HepG2 (cell line): ENCODE measurements at regions not wholly inside any gene's neighbourhood (a gene's known extent, or its start where the extent isn't known, plus 50 kb on each side); places are given as distances from the start of the nearest gene placed in this dataset.

Source experiments
- ATAC-seq: fragments of 200-7000 bp; cut with Tn5 transposase; 3 replicates; pipeline ENCODE4 v1.9.1; 2020; ENCODE audit warnings: mild to moderate bottlenecking, moderate library complexity
- BruUV-seq: library from RNA; stranded (reverse); fragments of 400-500 nt; replicated peaks from 2 replicates; lab custom pipeline; 2021; lab: Mats Ljungman, UMichigan
- CTCF ChIA-PET: fragments of 300-600 bp; formaldehyde crosslinking; extraction: SDS; loops from one replicate; lab custom pipeline; 2021; ENCODE audit warnings: low total read pairs, inconsistent platforms, low intra/inter-chr PET ratio; lab: Yijun Ruan, JAX
- POLR2A ChIA-PET: fragments of 350-600 bp; sonication (Branson Sonifier 250); formaldehyde crosslinking; loops from one replicate; lab custom pipeline; 2020; ENCODE audit warnings: antibody characterized with exemption, inconsistent platforms; lab: Yijun Ruan, JAX
- DNase-seq: peaks from one replicate; pipeline ENCODE4 v3.0.0-alpha.2; 2015; ENCODE audit warnings: low spot score
- FAIRE-seq: peaks from 3 replicates; lab custom pipeline; 2011; peaks lifted over from hg19 to GRCh38; lab: Jason Lieb, UNC
- H2AFZ ChIP-seq: one replicate; pipeline ENCODE4 v1.6.1; 2011; ENCODE audit warnings: low read length, inconsistent platforms
- H3K27ac ChIP-seq: fragments of 300-600 bp; 3 replicates; pipeline ENCODE4 v1.8.0; 2011; ENCODE audit warnings: mixed run types, mild to moderate bottlenecking, mixed read lengths, low read length, inconsistent platforms; ENCODE audit not compliant: insufficient read depth; ENCODE audit errors: extremely low read length
- H3K27me3 ChIP-seq, 2 experiments: fragments of 200-600 bp in 1 of 2; 2 replicates in 1 of 2; 3 replicates in 1 of 2; pipeline versions ENCODE4 v1.6.0 to v1.8.0; 2011; ENCODE audit warnings: low read length in 2 of 2, mild to moderate bottlenecking in 2 of 2, moderate library complexity in 2 of 2, inconsistent platforms in 1 of 2; ENCODE audit not compliant: insufficient read depth in 2 of 2, control insufficient read depth in 1 of 2
- H3K36me3 ChIP-seq, 2 experiments: fragments of 200-600 bp in 1 of 2; replicated peaks in 1 of 2; 2 replicates in 1 of 2; 3 replicates in 1 of 2; pipeline versions ENCODE4 v1.5.1 to v1.8.0; 2011; ENCODE audit warnings: low read length in 2 of 2, inconsistent platforms in 1 of 2; ENCODE audit not compliant: insufficient read depth in 2 of 2, control insufficient read depth in 1 of 2
- H3K4me1 ChIP-seq: 2 replicates; pipeline ENCODE4 v1.5.1; 2012; ENCODE audit warnings: low read length, inconsistent platforms; ENCODE audit not compliant: insufficient read depth
- H3K4me2 ChIP-seq: 2 replicates; pipeline ENCODE4 v1.6.0; 2011; ENCODE audit warnings: low read depth, low read length, inconsistent platforms
- H3K4me3 ChIP-seq, 3 experiments: fragments of 200-600 bp in 1 of 3; sonication (generic), shearing (Covaris generic) in 1 of 3; replicated peaks in 1 of 3; 2 replicates each; pipeline ENCODE4 v1.5.1; 2011 to 2016; ENCODE audit warnings: low read length in 3 of 3, inconsistent platforms in 2 of 3, low read depth in 2 of 3, mild to moderate bottlenecking in 2 of 3, control low read depth in 1 of 3, mixed read lengths in 1 of 3; ENCODE audit not compliant: insufficient read depth in 1 of 3
- H3K79me2 ChIP-seq: one replicate; pipeline ENCODE4 v1.6.1; 2011; ENCODE audit warnings: low read length, inconsistent platforms; ENCODE audit not compliant: insufficient read depth
- H3K9ac ChIP-seq: 2 replicates; pipeline ENCODE4 v1.6.0; 2011; ENCODE audit warnings: mild to moderate bottlenecking, low read depth, low read length, inconsistent platforms; ENCODE audit not compliant: insufficient read depth
- H3K9me3 ChIP-seq: 2 replicates; pipeline ENCODE4 v1.5.1; 2012; ENCODE audit warnings: mild to moderate bottlenecking, low read length
- H4K20me1 ChIP-seq: 2 replicates; pipeline ENCODE4 v1.6.0; 2011; ENCODE audit warnings: inconsistent platforms, mild to moderate bottlenecking, low read length, moderate library complexity; ENCODE audit not compliant: insufficient read depth
- CEBPB ChIP-seq: IDR thresholded peaks from 2 replicates; pipeline ENCODE4 v1.6.1; 2011; ENCODE audit warnings: low read depth, low read length, improper control_type of control experiment, borderline replicate concordance
- E2F1 ChIP-seq: sonication (generic); formaldehyde crosslinking; IDR thresholded peaks from 2 replicates; pipeline ENCODE4 v1.5.0; 2020; ENCODE audit warnings: missing genetic modification reagents
- HHEX ChIP-seq: IDR thresholded peaks from 2 replicates; pipeline ENCODE4 v1.6.1; 2016; ENCODE audit warnings: control low read depth
- HIC2 ChIP-seq: sonication (generic); formaldehyde crosslinking; IDR thresholded peaks from 2 replicates; pipeline ENCODE4 v1.9.0; 2022; ENCODE audit warnings: low read depth, missing genetic modification reagents
- HIVEP1 ChIP-seq: sonication (generic); formaldehyde crosslinking; IDR thresholded peaks from 2 replicates; pipeline ENCODE4 v1.4.0; 2020; ENCODE audit warnings: mild to moderate bottlenecking, missing genetic modification reagents
- ISX ChIP-seq: sonication (generic); formaldehyde crosslinking; conservative IDR thresholded peaks from 2 replicates; pipeline ENCODE4 v1.5.0; 2020; ENCODE audit warnings: missing genetic modification reagents
- MYC ChIP-seq: sonication (generic); formaldehyde crosslinking; IDR thresholded peaks from 2 replicates; pipeline ENCODE4 v1.9.0; 2021; ENCODE audit warnings: missing genetic modification reagents, borderline replicate concordance
- NCOA2 ChIP-seq: sonication (generic); formaldehyde crosslinking; IDR thresholded peaks from 2 replicates; pipeline ENCODE4 v1.8.0; 2022; ENCODE audit warnings: inconsistent platforms
- NR2F6 ChIP-seq, 2 experiments: IDR thresholded peaks; 2 replicates each; pipeline ENCODE4 v1.6.1; 2016; ENCODE audit warnings: antibody characterized with exemption in 1 of 2, mild to moderate bottlenecking in 1 of 2
- SNRNP70 ChIP-seq: fragments of 200-400 bp; formaldehyde crosslinking; IDR thresholded peaks from 2 replicates; pipeline ENCODE4 v1.6.1; 2017; ENCODE audit warnings: mild to moderate bottlenecking, low read depth, low read length, moderate library complexity
- SRSF1 ChIP-seq: fragments of 200-400 bp; formaldehyde crosslinking; optimal IDR thresholded peaks from 2 replicates; pipeline ENCODE3; 2017; ENCODE audit warnings: mild to moderate bottlenecking, low read depth, low read length, moderate library complexity
- ZBTB4 ChIP-seq: sonication (generic); formaldehyde crosslinking; IDR thresholded peaks from 2 replicates; pipeline ENCODE4 v1.4.0; 2020; ENCODE audit warnings: missing genetic modification reagents, mild to moderate bottlenecking, borderline replicate concordance
- ZNF12 ChIP-seq: sonication (generic); formaldehyde crosslinking; IDR thresholded peaks from 2 replicates; pipeline ENCODE4 v1.5.0; 2020; ENCODE audit warnings: missing genetic modification reagents
- ZNF382 ChIP-seq: sonication (generic); formaldehyde crosslinking; IDR thresholded peaks from 2 replicates; pipeline ENCODE4 v1.5.0; 2020; ENCODE audit warnings: missing genetic modification reagents, mild to moderate bottlenecking, borderline replicate concordance
- WGBS: methylation state at CpG from one replicate; pipeline ENCODE4 v1.1.6; 2017; ENCODE audit warnings: low lambda C conversion rate; 5-methylcytosine and 5-hydroxymethylcytosine counted together
- in situ Hi-C: cut with HindIII; loops from 2 replicates; pipeline ENCODE4 v1.10.0; 2017; ENCODE audit warnings: low pct_unique_long_range_greater_than_20kb; ENCODE audit not compliant: extremely low pct_ligation_motif_present
- intact Hi-C: fragments of 100-400 bp; cut with micrococcal nuclease; formaldehyde crosslinking; loops from one replicate; pipeline ENCODE4 v1.10.0; 2022; ENCODE audit not compliant: unreplicated experiment

GRCh38 chr12:115402443-115403180 is 718.6 kb upstream of the TBX3 start:
- DNase-seq (no peak), ATAC-seq (no peak), FAIRE-seq (no peak)
- Histone ChIP-seq H3K27ac (no peak overlapping the region), H3K27me3 (no peaks in the 10 kb centered on the region), H3K36me3 (no peaks in the 10 kb centered on the region), H3K9me3 (no peaks in the 10 kb centered on the region), H3K79me2 (no peaks in the 10 kb centered on the region), H3K4me1 (peaks cover 55% of the 10 kb centered on the region), H3K9ac (no peak overlapping the region), H3K4me2 (no peak overlapping the region), H4K20me1 (no peaks in the 10 kb centered on the region), H2AFZ (no peak overlapping the region), H3K4me3 (no peak overlapping the region)
- ChIA-PET POLR2A (no interaction called here), CTCF (no interaction called here)
- BruUV-seq = no TSS peak
- TF ChIP-seq ZNF382 (CRISPR knock-in tag) (no peak), SNRNP70 (no peak), SRSF1 (no peak), CEBPB (peak; percentile 64; the same call in 1 of the 2 replicates), HHEX (CRISPR knock-in tag) (no peak), ZBTB4 (CRISPR knock-in tag) (no peak), HIC2 (CRISPR knock-in tag) (no peak), ZNF12 (CRISPR knock-in tag) (0 out of 2 replicates have a peak, but pooled peaks have one; percentile 30), HIVEP1 (CRISPR knock-in tag) (no peak), E2F1 (CRISPR knock-in tag) (no peak), MYC (no peak), ISX (no peak), NR2F6 (IDR thresholded peaks at IDR 0.05) (no peak), NR2F6 (CRISPR knock-in tag; IDR thresholded peaks at IDR 0.05) (no peak), NCOA2 (CRISPR knock-in tag) (no peak)
- WGBS = 88% methylated on average over 9 of the region's 9 CpGs
- in situ Hi-C loops = no loop called here
- intact Hi-C loops = no loop called here
